MM.1S (cell line): ENCODE measurements at regions not wholly inside any gene's neighbourhood (a gene's known extent, or its start where the extent isn't known, plus 50 kb on each side); places are given as distances from the start of the nearest gene placed in this dataset.

Experiments used
- EZH2 ChIP-seq: fragments of 300-600 bp; sonication (generic); optimal IDR thresholded peaks from 2 replicates; pipeline ENCODE3; 2017; ENCODE audit warnings: low read depth, mild to moderate bottlenecking, antibody characterized with exemption, low read length, mixed read lengths
- EZH2phosphoT487 ChIP-seq: fragments of 300-600 bp; sonication (generic); IDR thresholded peaks from 2 replicates; pipeline ENCODE4 v1.6.1; 2018; ENCODE audit warnings: antibody characterized with exemption, low read length
- TF ChIP-seq, protein P1 (sequence below): fragments of 300-600 bp; sonication (generic); IDR thresholded peaks from 2 replicates; pipeline ENCODE4 v1.5.1; 2016; ENCODE audit warnings: antibody characterized with exemption, low read length, mixed read lengths

- TF ChIP-seq, protein P1, sequence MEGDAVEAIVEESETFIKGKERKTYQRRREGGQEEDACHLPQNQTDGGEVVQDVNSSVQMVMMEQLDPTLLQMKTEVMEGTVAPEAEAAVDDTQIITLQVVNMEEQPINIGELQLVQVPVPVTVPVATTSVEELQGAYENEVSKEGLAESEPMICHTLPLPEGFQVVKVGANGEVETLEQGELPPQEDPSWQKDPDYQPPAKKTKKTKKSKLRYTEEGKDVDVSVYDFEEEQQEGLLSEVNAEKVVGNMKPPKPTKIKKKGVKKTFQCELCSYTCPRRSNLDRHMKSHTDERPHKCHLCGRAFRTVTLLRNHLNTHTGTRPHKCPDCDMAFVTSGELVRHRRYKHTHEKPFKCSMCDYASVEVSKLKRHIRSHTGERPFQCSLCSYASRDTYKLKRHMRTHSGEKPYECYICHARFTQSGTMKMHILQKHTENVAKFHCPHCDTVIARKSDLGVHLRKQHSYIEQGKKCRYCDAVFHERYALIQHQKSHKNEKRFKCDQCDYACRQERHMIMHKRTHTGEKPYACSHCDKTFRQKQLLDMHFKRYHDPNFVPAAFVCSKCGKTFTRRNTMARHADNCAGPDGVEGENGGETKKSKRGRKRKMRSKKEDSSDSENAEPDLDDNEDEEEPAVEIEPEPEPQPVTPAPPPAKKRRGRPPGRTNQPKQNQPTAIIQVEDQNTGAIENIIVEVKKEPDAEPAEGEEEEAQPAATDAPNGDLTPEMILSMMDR: no peak
- TF ChIP-seq EZH2phosphoT487 (no peak), EZH2 (no peak)
Observed at GRCh38 chr1:177748080-177748801, 221.6 kb downstream of the SEC16B start.
